HG03558 (cell line): ENCODE measurements at regions not wholly inside any gene's neighbourhood (a gene's known extent, or its start where the extent isn't known, plus 50 kb on each side); places are given as distances from the start of the nearest gene placed in this dataset.
"Not testable (repeated sequence)": the region's sequence is repeated elsewhere in the genome, so short reads cannot be mapped to it uniquely, and the experiment has no call there.

Experiments used
- ATAC-seq: cut with Tn5 transposase; IDR thresholded peaks from one replicate; pipeline ENCODE4 v1.9.1; 2021; ENCODE audit warnings: moderate number of reproducible peaks; ENCODE audit not compliant: unreplicated experiment; ENCODE audit errors: extremely low read depth

- no peak for ATAC-seq
Measured at GRCh38 chr21:35982717-35983116, 77.6 kb downstream of the SETD4 start.

GRCh38 chr21:35981514-35982070 lies 78.7 kb downstream of the SETD4 start:
- no peak for ATAC-seq

DNA sequence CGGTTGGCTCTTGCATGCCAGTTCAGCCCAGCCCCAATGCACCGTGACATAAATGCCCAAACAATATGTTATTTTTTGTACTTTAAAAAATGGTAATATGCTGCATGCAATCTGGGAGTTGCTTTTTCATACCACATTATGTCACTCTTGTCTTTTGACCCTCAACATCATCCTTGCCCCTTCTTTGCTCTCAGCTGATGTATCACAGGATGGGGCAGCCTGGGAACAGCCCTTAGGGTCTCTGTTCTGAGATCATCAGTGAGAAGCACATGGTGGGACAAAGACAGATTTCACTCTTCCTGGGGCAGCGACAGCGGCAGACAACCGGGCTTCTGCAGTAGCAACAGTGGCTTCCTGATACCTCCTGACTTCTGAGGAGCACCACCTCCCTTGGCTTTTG lies 79.5 kb downstream of the SETD4 start:
- ATAC-seq, result no peak

GRCh38 chr21:35977860-35978259 lies 82.5 kb downstream of the SETD4 start:
- not testable (repeated sequence) for ATAC-seq

DNA sequence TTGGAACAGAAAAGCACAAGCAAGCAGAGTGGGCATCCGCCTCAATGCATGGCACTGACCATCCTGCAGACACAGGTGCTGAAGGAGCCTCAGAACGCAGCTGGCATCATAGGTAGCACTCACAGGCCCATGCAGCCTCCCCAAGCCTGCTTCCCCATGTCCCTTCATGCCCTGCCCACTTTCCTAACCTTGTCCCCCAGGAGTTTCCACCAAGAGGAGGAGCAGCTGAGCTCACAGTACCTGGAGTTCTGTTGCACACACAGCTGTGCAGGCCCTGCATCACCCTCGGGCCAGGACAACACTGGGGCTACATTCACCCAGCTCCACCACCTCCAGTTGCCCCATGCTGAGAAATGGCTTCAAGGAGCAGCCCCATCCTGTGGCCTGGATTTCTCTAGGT lies 83.4 kb downstream of the SETD4 start:
- ATAC-seq, result no peak

DNA sequence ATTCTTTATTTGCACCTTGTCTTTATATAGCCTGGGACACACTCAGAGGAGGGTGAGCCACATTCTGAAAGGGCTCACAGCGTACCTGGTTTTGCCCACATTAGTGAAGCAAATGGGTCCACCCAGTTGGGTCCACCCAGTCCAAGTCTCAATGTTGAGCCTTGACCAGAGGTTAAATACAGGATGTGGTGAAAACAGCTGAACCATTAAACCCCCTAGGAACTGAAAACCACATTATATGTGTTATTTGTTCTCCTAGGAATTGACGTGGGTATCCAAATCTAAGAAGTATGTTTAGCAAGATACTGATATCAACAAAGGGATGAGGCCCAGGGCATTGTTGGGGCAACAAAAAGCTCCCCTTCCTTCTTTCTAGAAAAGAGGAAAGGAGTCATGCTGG lies 83.8 kb downstream of the SETD4 start:
- no peak for ATAC-seq

GRCh38 chr21:35974775-35975174 lies 85.6 kb downstream of the SETD4 start:
- no peak for ATAC-seq

- ATAC-seq, result no peak
Measured at GRCh38 chr21:35971824-35972223, 88.5 kb downstream of the SETD4 start.

DNA sequence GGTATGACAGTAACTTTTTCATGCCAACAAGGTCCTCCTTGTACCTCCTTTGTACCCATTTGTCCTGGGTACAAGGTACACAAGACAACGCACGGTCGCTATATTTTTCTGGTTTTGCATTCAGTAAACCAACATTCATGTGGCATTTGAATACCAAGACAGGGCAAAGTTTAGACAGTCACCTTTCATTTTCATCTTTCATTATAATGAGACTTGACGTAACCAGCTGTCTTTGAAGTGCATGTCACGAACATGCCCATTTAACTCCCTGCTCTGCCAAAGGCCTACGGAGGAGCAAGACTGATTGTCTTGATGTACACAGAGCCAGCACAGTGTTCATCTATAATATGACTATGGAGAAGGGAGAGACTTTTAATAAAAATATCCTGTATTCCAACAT lies 91.0 kb downstream of the SETD4 start:
- no peak for ATAC-seq

- ATAC-seq, result no peak
Measured at GRCh38 chr21:35968564-35968963, 91.8 kb downstream of the SETD4 start.

DNA sequence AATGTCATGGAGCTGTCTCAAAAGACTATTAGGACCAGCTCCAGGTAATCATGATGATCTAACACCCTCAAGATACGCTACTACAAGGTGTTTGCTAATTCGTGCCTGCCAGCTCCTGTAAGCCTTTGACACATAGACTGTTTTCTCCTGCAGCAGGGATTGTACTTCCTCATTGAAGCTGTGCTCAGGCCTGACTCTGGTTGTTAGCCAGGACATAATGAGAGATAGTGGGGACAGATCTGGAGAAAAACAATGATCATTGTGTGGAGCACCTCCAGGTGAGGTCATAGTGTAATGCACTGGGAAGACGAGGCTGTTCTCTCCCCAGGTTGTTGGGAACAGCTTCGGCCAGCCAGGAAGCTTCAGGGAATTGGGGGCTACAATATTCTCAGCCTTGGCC lies 94.6 kb downstream of the SETD4 start:
- no peak for ATAC-seq

DNA sequence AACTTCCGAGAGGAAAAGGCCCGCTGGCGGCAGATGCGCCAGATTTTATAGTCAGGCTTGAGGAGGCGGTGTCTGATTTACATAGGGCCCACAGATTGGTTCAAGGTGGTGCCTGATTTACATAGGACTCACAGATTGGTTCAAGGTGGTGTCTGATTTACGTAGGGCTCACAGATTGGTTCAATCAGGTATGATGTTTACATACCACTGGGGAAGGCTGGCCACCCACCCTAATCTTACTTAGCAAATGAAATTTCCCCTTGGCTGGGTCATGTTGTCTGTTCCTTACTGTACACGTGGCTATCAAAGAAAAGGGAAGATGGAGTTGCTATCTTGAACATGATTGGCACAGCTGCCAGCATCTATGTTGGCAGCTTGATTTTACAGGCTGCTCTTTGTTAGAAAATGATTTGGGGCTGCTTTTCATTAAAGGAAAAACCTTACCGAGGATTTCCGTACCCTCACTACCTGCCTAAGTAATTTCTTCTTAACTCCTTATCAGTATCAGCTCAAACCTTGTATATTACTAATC lies 96.3 kb downstream of the SETD4 start:
- ATAC-seq, result no peak

DNA sequence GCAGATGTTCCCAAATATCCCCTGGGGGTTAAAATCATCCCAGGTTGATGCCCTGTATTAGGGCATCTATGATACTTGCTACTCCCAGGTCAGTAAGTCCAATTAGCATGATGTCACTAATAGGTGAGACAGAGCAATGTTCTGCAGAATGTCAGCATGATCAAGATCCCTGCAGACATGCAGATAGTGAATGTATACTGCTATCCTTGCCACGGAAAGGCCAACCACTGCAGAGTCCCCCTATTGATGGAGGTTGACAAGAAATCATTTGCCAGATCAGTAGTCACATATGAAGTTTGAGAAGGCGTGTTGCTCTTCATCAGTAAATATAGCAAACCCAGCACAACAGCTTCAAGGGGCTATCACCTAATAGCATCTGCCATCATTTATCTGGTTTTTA lies 97.4 kb downstream of the SETD4 start:
- no peak for ATAC-seq

- no peak for ATAC-seq
Measured at GRCh38 chr21:35954066-35954465, 106.3 kb downstream of the SETD4 start.

GRCh38 chr21:35953597-35953996 lies 106.7 kb downstream of the SETD4 start:
- no peak for ATAC-seq

- ATAC-seq, result no peak
Measured at GRCh38 chr21:35952651-35953340, 107.5 kb downstream of the SETD4 start.

DNA sequence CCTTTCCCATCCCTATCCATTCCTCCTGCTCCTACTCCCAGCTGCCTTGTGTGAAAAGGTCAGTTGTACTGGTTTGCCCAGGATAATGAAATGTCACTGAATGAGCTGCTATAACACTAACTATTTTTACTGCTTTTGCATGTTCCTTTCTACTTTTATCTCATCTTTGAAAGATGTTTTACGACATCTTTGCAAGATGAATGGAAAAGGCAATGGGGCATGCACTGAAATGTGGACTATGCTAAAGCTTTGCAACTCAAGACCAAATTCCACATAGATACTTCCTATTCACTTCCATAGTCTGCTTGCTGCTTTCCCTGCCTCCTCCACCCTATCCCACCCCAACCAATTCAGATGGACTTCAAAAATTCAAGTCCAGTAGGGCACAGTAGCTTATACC lies 111.3 kb downstream of the SETD4 start:
- ATAC-seq, result no peak

DNA sequence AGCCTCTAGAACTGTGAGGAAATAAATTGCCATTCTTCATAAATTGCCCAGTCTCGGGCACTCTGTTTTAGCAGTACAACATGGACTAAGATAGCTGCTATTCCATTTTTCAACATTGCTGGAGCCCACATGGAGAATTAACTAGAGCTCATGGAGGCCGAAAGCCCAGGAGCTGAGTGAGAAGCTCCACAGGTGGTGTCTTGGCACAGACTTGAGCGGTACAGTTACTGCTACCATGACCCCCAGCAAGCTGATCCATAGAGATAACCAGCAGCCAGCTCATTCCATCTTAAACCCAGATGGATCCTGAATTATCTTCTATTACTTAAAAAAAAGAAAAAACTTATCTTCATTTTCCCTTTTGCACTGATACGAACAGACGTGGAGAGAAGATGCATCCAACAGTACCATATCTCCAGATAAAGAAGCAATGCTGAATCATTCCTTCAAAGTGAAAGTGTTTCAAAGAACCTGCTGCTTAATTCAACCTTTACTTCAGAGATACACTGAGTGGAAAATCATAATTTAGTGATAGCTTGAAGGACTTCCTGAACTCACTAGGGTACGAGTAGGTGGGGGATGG lies 115.1 kb downstream of the SETD4 start:
- no peak for ATAC-seq

DNA sequence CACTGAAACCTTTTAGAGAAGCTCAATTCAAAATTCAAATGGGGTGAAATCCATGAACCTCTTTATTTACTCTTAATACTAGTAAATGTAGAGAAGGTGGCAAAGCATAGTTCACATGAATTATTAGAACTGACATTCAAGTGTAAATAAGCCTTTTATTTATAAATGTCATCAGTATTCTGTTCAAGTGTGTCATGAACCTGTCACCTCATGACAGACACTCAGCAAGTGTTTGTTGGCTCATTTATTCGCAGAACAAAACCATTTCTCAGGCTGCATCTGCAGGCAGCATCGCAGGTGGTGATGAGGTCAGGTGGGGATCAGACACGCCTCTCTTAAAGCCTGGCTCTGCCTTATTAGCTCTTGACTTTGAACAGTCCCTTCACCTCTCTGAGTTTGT lies 116.6 kb downstream of the SETD4 start:
- no peak for ATAC-seq

DNA sequence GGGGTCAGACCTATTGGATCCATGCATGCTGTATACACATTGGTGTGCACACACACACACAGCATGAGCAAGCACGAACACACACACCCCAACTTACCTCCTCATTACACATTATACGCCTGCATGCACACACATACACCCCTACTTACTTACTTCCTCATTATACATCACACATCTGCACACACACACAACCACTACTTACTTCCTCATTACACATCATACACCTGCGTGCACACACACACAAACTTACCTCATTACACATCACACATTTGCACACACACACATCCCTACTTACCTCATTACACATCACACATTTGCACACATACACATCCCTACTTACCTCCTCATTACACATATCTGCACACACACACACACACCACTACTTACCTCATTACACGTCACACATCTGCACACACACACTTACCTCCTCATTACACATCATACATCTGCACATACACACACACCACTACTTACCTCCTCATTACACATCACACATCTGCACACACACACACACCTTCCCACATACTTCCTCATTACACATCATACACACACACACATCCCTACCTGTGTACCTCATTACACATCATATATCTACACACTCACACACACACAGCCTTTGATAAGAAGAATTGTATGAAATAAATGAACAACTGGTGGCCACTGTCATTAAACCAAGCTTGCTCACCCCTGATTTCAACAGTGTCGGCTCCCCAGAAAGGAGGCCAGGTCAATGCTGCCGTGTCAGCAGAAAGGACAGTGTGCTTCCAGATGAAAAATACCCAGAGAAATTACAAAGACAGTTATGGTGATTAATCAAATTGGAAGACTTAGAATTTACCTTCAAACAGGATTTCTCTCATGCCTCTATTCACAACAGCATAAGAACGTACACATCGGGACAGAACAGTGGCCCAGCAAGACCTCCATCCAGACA lies 117.8 kb downstream of the SETD4 start:
- no peak for ATAC-seq
